HEK293 (cell line): ENCODE measurements at regions not wholly inside any gene's neighbourhood (a gene's known extent, or its start where the extent isn't known, plus 50 kb on each side); places are given as distances from the start of the nearest gene placed in this dataset.

ENCODE experiments used
- CTCF ChIA-PET: fragments of 350-600 bp; formaldehyde crosslinking; extraction: SDS; loops from one replicate; lab custom pipeline; 2021; ENCODE audit warnings: antibody characterized with exemption; lab: Yijun Ruan, JAX
- POLR2A ChIA-PET: fragments of 300-600 bp; formaldehyde crosslinking; extraction: SDS; loops from one replicate; lab custom pipeline; 2020; ENCODE audit warnings: antibody characterized with exemption, inconsistent platforms; lab: Yijun Ruan, JAX
- H3K27ac ChIP-seq: fragments of 200-500 bp; sonication (Bioruptor generic); 2 replicates; pipeline ENCODE4 v1.5.1; 2014; ENCODE audit warnings: low read depth, low read length, control low read depth, inconsistent platforms; ENCODE audit errors: extremely low read depth
- H3K36me3 ChIP-seq, 2 experiments: fragments of 200-500 bp in 1 of 2; sonication (Bioruptor generic) in 1 of 2; 1 replicate in 1 of 2; 2 replicates in 1 of 2; pipeline ENCODE4 v1.5.1; 2014 to 2017; ENCODE audit warnings: inconsistent platforms in 2 of 2, low read length in 2 of 2; ENCODE audit not compliant: control insufficient read depth in 2 of 2, insufficient read depth in 1 of 2
- H3K4me1 ChIP-seq: fragments of 200-500 bp; sonication (Bioruptor generic); 2 replicates; pipeline ENCODE4 v1.5.1; 2014; ENCODE audit warnings: mild to moderate bottlenecking, low read length, inconsistent platforms; ENCODE audit not compliant: control insufficient read depth, insufficient read depth
- H3K4me3 ChIP-seq: 2 replicates; pipeline ENCODE4 v1.5.1; 2011; ENCODE audit warnings: low read depth, mild to moderate bottlenecking, control low read depth, low read length, moderate library complexity
- H3K9me3 ChIP-seq: fragments of 200-500 bp; sonication (Bioruptor generic); 2 replicates; pipeline ENCODE4 v1.5.1; 2014; ENCODE audit warnings: low read depth, low read length, inconsistent platforms; ENCODE audit not compliant: control insufficient read depth, insufficient read depth
- BCL6B ChIP-seq: fragments of 450-650 bp; formaldehyde crosslinking; IDR thresholded peaks from 2 replicates; pipeline ENCODE4 v1.5.1; 2017; ENCODE audit warnings: missing biosample characterization, missing genetic modification characterization
- GLIS2 ChIP-seq: fragments of 450-650 bp; formaldehyde crosslinking; IDR thresholded peaks from 2 replicates; pipeline ENCODE4 v1.5.1; 2016; ENCODE audit warnings: missing biosample characterization, missing genetic modification characterization
- ZNF121 ChIP-seq: fragments of 450-650 bp; formaldehyde crosslinking; IDR thresholded peaks from 2 replicates; pipeline ENCODE4 v1.5.1; 2016; ENCODE audit warnings: missing biosample characterization, missing genetic modification characterization
- ZNF138 ChIP-seq: fragments of 450-650 bp; formaldehyde crosslinking; IDR thresholded peaks from 2 replicates; pipeline ENCODE4 v1.5.1; 2016; ENCODE audit warnings: missing biosample characterization, missing genetic modification characterization, borderline replicate concordance
- ZNF2 ChIP-seq: fragments of 450-650 bp; formaldehyde crosslinking; IDR thresholded peaks from 2 replicates; pipeline ENCODE4 v1.5.1; 2016; ENCODE audit warnings: missing biosample characterization, missing genetic modification characterization
- ZNF341 ChIP-seq: fragments of 450-650 bp; formaldehyde crosslinking; IDR thresholded peaks from 2 replicates; pipeline ENCODE4; 2016; ENCODE audit warnings: low read depth, missing biosample characterization, missing genetic modification characterization
- ZNF473 ChIP-seq: fragments of 450-650 bp; formaldehyde crosslinking; IDR thresholded peaks from 2 replicates; pipeline ENCODE4 v1.5.1; 2017; ENCODE audit warnings: missing biosample characterization, missing genetic modification characterization
- ZNF623 ChIP-seq: fragments of 450-650 bp; formaldehyde crosslinking; IDR thresholded peaks from 2 replicates; pipeline ENCODE4 v1.5.1; 2016; ENCODE audit warnings: missing biosample characterization, missing genetic modification characterization
- ZNF664 ChIP-seq: fragments of 450-650 bp; formaldehyde crosslinking; IDR thresholded peaks from 2 replicates; pipeline ENCODE4 v1.5.1; 2016; ENCODE audit warnings: missing biosample characterization, missing genetic modification characterization
- ZNF692 ChIP-seq: fragments of 450-650 bp; formaldehyde crosslinking; IDR thresholded peaks from 2 replicates; pipeline ENCODE4 v1.5.1; 2016; ENCODE audit warnings: missing biosample characterization, missing genetic modification characterization
- ZNF768 ChIP-seq: fragments of 450-650 bp; formaldehyde crosslinking; IDR thresholded peaks from 2 replicates; pipeline ENCODE4 v1.5.1; 2018; ENCODE audit warnings: missing biosample characterization, mild to moderate bottlenecking, missing genetic modification characterization
- ZNF791 ChIP-seq: fragments of 450-650 bp; formaldehyde crosslinking; IDR thresholded peaks from 2 replicates; pipeline ENCODE4 v1.5.1; 2016; ENCODE audit warnings: missing biosample characterization, missing genetic modification characterization
- TF ChIP-seq, protein P1 (sequence below): fragments of 450-650 bp; formaldehyde crosslinking; IDR thresholded peaks from 2 replicates; pipeline ENCODE4 v1.5.1; 2016; ENCODE audit warnings: missing biosample characterization, missing genetic modification characterization
- TF ChIP-seq, protein P2 (sequence below): fragments of 450-650 bp; formaldehyde crosslinking; IDR thresholded peaks from 2 replicates; pipeline ENCODE4 v1.5.1; 2016; ENCODE audit warnings: missing biosample characterization, missing genetic modification characterization
- TF ChIP-seq, protein P3 (sequence below): fragments of 450-650 bp; formaldehyde crosslinking; IDR thresholded peaks from 2 replicates; pipeline ENCODE4 v1.5.1; 2017; ENCODE audit warnings: missing biosample characterization, missing genetic modification characterization

- ChIA-PET CTCF (interaction anchor here (1.2 to 3.1 kb wide), 4 partner anchors 8 to 66 kb away, joined by 3 to 19 read pairs (median 7); no protein-coding TSS in a partner anchor), POLR2A (interaction anchor here (0.6 to 6.2 kb wide), 6 partner anchors 14 to 43 kb away, joined by 3 to 42 read pairs (median 5); no protein-coding TSS in a partner anchor)
- TF ChIP-seq ZNF768 (tag by site-specific recombination) (peak; percentile 78; the same call in 1 of the 2 replicates), ZNF473 (no peak)
- Histone ChIP-seq H3K9me3 (no peaks in the 10 kb centered on the region), H3K27ac (no peak overlapping the region), H3K4me3 (no peak overlapping the region), H3K4me1 (peaks cover 16% of the 10 kb centered on the region), H3K36me3 (no peaks in the 10 kb centered on the region)
These were observed 74.1 kb upstream of the WNT7B start for GRCh38 chr22:46050916-46051614.

DNA sequence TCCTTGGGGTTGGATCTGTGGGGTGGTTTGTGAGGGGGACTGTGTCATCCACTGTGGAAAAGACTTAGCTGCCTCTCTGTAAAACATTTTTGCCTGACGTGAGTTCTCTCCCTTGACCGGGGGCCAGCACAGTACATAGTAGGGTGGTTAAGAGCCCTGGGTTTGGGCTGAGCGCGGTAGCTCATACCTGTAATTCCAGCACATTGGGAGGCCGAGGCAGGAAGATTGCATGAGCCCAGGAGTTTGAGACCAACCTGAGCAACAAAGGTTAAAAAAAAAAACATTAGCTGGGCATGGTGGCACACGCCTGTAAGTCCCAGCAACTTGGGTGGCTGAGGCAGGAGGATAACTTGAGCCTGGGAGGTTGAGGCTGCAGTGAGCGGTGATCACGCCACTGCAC lies 74.7 kb upstream of the WNT7B start:
- Histone ChIP-seq H3K9me3 (no peaks in the 10 kb centered on the region), H3K36me3 (no peaks in the 10 kb centered on the region), H3K4me3 (no peak overlapping the region), H3K27ac (no peak overlapping the region), H3K4me1 (peaks cover 16% of the 10 kb centered on the region)
- TF ChIP-seq ZNF791 (no peak), ZNF121 (tag by site-specific recombination) (0 out of 2 replicates have a peak, but pooled peaks have one; percentile 65)
- POLR2A ChIA-PET: interaction anchor here (0.6 to 6.2 kb wide), 6 partner anchors 15 to 43 kb away, joined by 3 to 42 read pairs (median 5); no protein-coding TSS in a partner anchor
- CTCF ChIA-PET: interaction anchor here (1.2 to 3.1 kb wide), 4 partner anchors 9 to 65 kb away, joined by 3 to 19 read pairs (median 7); no protein-coding TSS in a partner anchor

- H3K4me1 ChIP-seq: peaks cover 16% of the 10 kb centered on the region
- no peaks in the 10 kb centered on the region for H3K36me3 ChIP-seq
- H3K4me3 ChIP-seq: no peak overlapping the region
- POLR2A ChIA-PET: interaction anchor here (1.0 to 6.2 kb wide), 5 partner anchors 16 to 46 kb away, joined by 5 to 42 read pairs (median 7); no protein-coding TSS in a partner anchor
- no peaks in the 10 kb centered on the region for H3K9me3 ChIP-seq
- TF ChIP-seq, protein P1, sequence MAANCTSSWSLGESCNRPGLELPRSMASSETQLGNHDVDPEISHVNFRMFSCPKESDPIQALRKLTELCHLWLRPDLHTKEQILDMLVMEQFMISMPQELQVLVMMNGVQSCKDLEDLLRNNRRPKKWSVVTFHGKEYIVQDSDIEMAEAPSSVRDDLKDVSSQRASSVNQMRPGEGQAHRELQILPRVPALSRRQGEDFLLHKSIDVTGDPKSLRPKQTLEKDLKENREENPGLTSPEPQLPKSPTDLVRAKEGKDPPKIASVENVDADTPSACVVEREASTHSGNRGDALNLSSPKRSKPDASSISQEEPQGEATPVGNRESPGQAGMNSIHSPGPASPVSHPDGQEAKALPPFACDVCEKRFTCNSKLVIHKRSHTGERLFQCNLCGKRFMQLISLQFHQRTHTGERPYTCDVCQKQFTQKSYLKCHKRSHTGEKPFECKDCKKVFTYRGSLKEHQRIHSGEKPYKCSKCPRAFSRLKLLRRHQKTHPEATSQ (tag by site-specific recombination): 0 out of 2 replicates have a peak, but pooled peaks have one; percentile 33
- no peak for TF ChIP-seq ZNF791
- TF ChIP-seq ZNF138 (tag by site-specific recombination): no peak
- TF ChIP-seq, protein P2, sequence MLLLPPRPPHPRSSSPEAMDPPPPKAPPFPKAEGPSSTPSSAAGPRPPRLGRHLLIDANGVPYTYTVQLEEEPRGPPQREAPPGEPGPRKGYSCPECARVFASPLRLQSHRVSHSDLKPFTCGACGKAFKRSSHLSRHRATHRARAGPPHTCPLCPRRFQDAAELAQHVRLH: 0 out of 2 replicates have a peak, but pooled peaks have one; percentile 13
- TF ChIP-seq ZNF623 (tag by site-specific recombination): peak; percentile 18; the same call in 1 of the 2 replicates
- no peak for TF ChIP-seq BCL6B (tag by site-specific recombination)
- H3K27ac ChIP-seq: peak overlapping the region; percentile 100; the same call in 1 of the 2 replicates
- CTCF ChIA-PET: interaction anchor here (0.8 to 3.1 kb wide), 4 partner anchors 10 to 65 kb away, joined by 3 to 19 read pairs (median 7); no protein-coding TSS in a partner anchor
These were observed 75.4 kb upstream of the WNT7B start for GRCh38 chr22:46052331-46052771.

GRCh38 chr22:46052801-46053562 lies 76.0 kb upstream of the WNT7B start:
- ChIA-PET POLR2A (interaction anchor here (0.9 to 6.2 kb wide), 6 partner anchors 10 to 47 kb away, joined by 4 to 42 read pairs (median 11); no protein-coding TSS in a partner anchor), CTCF (interaction anchor here (0.6 to 3.1 kb wide), 6 partner anchors 10 to 71 kb away, joined by 3 to 19 read pairs (median 5); no protein-coding TSS in a partner anchor)
- Histone ChIP-seq H3K9me3 (no peaks in the 10 kb centered on the region), H3K27ac (peak overlapping the region; percentile 100), H3K4me3 (peak overlapping the region; percentile 74), H3K36me3 (no peaks in the 10 kb centered on the region), H3K4me1 (peaks cover 16% of the 10 kb centered on the region)
- TF ChIP-seq ZNF341 (tag by site-specific recombination) (peak; percentile 37), ZNF692 (tag by site-specific recombination) (0 out of 2 replicates have a peak, but pooled peaks have one; percentile 19), GLIS2 (tag by site-specific recombination) (peak; percentile 88), ZNF664 (no peak), ZNF2 (tag by site-specific recombination) (peak; percentile 41; the same call in 1 of the 2 replicates)
- TF ChIP-seq, protein P3, sequence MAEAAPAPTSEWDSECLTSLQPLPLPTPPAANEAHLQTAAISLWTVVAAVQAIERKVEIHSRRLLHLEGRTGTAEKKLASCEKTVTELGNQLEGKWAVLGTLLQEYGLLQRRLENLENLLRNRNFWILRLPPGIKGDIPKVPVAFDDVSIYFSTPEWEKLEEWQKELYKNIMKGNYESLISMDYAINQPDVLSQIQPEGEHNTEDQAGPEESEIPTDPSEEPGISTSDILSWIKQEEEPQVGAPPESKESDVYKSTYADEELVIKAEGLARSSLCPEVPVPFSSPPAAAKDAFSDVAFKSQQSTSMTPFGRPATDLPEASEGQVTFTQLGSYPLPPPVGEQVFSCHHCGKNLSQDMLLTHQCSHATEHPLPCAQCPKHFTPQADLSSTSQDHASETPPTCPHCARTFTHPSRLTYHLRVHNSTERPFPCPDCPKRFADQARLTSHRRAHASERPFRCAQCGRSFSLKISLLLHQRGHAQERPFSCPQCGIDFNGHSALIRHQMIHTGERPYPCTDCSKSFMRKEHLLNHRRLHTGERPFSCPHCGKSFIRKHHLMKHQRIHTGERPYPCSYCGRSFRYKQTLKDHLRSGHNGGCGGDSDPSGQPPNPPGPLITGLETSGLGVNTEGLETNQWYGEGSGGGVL (tag by site-specific recombination): peak; percentile 45
